ENCODE measurements at regions not wholly inside any gene's neighbourhood (a gene's known extent, or its start where the extent isn't known, plus 50 kb on each side); places are given as distances from the start of the nearest gene placed in this dataset.

GRCh38 chr10:27605318-27605717 is 101.2 kb downstream of the RAB18 start:
- in situ Hi-C loops (cut with MboI), result no loop called here
- H3K27me3 ChIP-seq (replicated peaks in 1 of 2; ENCODE audit: control insufficient read depth in 2 of 2, insufficient read depth in 2 of 2, low read length in 1 of 2), result no peaks in the 10 kb centered on the region; a peak in 1 of 4 replicates
- no peak overlapping the region for H3K27ac ChIP-seq (ENCODE audit: control insufficient read depth, insufficient read depth)
- BruUV-seq (replicated peaks), result no TSS peak
- H3K4me1 ChIP-seq (ENCODE audit: control insufficient read depth, insufficient read depth, low read length), result no peaks in the 10 kb centered on the region
- no peaks in the 10 kb centered on the region for H3K36me3 ChIP-seq (ENCODE audit: control insufficient read depth in 2 of 2, insufficient read depth in 2 of 2, low read length in 1 of 2)
- ChIA-PET CTCF (no interaction called here), RAD21 (ENCODE audit: unreplicated experiment) (no interaction called here), SMC1A (ENCODE audit: uncharacterized antibody, unreplicated experiment) (no interaction called here), POLR2A (no interaction called here)
- FAIRE-seq (no peak), DNase-seq (ENCODE audit: low read depth, low spot score) (no peak), ATAC-seq (no peak)
- no peak overlapping the region for H3K4me3 ChIP-seq
- no peak overlapping the region for H3K9ac ChIP-seq (ENCODE audit: control insufficient read depth, insufficient read depth, low read length)
- H3K4me2 ChIP-seq (ENCODE audit: control insufficient read depth, insufficient read depth), result no peak overlapping the region
- WGBS (ENCODE audit: insufficient coverage, insufficient replicate concordance, low lambda C conversion rate, missing lambda C conversion rate), result 13% methylated on average over 4 of the region's 4 CpGs
- no peaks in the 10 kb centered on the region for H4K20me1 ChIP-seq (ENCODE audit: control insufficient read depth, insufficient read depth)
- no peaks in the 10 kb centered on the region for H3K9me3 ChIP-seq (replicated peaks; ENCODE audit: control insufficient read depth, insufficient read depth, low read length)
- intact Hi-C loops (cut with micrococcal nuclease; ENCODE audit: unreplicated experiment), result no loop called here
- H3K79me2 ChIP-seq (ENCODE audit: control insufficient read depth, insufficient read depth, low read length), result no peaks in the 10 kb centered on the region
- no peak overlapping the region for H2AFZ ChIP-seq (ENCODE audit: control insufficient read depth, low read depth, low read length)
- TF ChIP-seq, protein P1, sequence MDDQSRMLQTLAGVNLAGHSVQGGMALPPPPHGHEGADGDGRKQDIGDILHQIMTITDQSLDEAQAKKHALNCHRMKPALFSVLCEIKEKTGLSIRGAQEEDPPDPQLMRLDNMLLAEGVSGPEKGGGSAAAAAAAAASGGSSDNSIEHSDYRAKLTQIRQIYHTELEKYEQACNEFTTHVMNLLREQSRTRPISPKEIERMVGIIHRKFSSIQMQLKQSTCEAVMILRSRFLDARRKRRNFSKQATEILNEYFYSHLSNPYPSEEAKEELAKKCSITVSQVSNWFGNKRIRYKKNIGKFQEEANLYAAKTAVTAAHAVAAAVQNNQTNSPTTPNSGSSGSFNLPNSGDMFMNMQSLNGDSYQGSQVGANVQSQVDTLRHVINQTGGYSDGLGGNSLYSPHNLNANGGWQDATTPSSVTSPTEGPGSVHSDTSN (IDR thresholded peaks at IDR 0.05; ENCODE audit: insufficient replicate concordance, low read depth, low read length), result no peak
- no peak for TF ChIP-seq BMI1 (IDR thresholded peaks at IDR 0.05; ENCODE audit: borderline replicate concordance)
- TF ChIP-seq ZSCAN29 (IDR thresholded peaks at IDR 0.05), result no peak
- TF ChIP-seq CBFB (IDR thresholded peaks at IDR 0.05; ENCODE audit: low read depth), result no peak
- TF ChIP-seq YY1 (IDR thresholded peaks at IDR 0.05; ENCODE audit: low read depth, low read length), result no peak
- TF ChIP-seq TARDBP (IDR thresholded peaks at IDR 0.05; ENCODE audit: borderline replicate concordance), result no peak
- no peak for TF ChIP-seq KAT2A (conservative IDR thresholded peaks at IDR 0.05; ENCODE audit: control insufficient read depth, low read depth, low read length)
- no peak for TF ChIP-seq ZNF687 (IDR thresholded peaks at IDR 0.05)
- no peak for TF ChIP-seq ATF2 (IDR thresholded peaks at IDR 0.05; ENCODE audit: low read length)
- TF ChIP-seq, protein P2, sequence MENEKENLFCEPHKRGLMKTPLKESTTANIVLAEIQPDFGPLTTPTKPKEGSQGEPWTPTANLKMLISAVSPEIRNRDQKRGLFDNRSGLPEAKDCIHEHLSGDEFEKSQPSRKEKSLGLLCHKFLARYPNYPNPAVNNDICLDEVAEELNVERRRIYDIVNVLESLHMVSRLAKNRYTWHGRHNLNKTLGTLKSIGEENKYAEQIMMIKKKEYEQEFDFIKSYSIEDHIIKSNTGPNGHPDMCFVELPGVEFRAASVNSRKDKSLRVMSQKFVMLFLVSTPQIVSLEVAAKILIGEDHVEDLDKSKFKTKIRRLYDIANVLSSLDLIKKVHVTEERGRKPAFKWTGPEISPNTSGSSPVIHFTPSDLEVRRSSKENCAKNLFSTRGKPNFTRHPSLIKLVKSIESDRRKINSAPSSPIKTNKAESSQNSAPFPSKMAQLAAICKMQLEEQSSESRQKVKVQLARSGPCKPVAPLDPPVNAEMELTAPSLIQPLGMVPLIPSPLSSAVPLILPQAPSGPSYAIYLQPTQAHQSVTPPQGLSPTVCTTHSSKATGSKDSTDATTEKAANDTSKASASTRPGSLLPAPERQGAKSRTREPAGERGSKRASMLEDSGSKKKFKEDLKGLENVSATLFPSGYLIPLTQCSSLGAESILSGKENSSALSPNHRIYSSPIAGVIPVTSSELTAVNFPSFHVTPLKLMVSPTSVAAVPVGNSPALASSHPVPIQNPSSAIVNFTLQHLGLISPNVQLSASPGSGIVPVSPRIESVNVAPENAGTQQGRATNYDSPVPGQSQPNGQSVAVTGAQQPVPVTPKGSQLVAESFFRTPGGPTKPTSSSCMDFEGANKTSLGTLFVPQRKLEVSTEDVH (IDR thresholded peaks at IDR 0.05; ENCODE audit: low read depth, partially characterized antibody), result no peak
- no peak for TF ChIP-seq EZH2 (IDR thresholded peaks at IDR 0.05; ENCODE audit: borderline replicate concordance, control insufficient read depth, low read depth, low read length)
